CD14-positive monocyte (primary cell): ENCODE measurements at regions not wholly inside any gene's neighbourhood (a gene's known extent, or its start where the extent isn't known, plus 50 kb on each side); places are given as distances from the start of the nearest gene placed in this dataset.

Experiments used
- DNase-seq, 3 donors: peaks; one replicate each; pipeline ENCODE4 v3.0.0-alpha.2; 2011 to 2022
- H2AFZ ChIP-seq: 2 replicates; pipeline ENCODE4 v1.6.0; 2012; ENCODE audit warnings: mild to moderate bottlenecking, low read depth, low read length, inconsistent platforms; ENCODE audit not compliant: insufficient read depth, poor library complexity, severe bottlenecking
- H3K27ac ChIP-seq, 2 donors: 1 replicate in 1 of 2; 2 replicates in 1 of 2; pipeline ENCODE4 v1.5.1; 2012 to 2013; ENCODE audit warnings: low read length in 2 of 2, control low read depth in 1 of 2, inconsistent platforms in 1 of 2, low read depth in 1 of 2, mild to moderate bottlenecking in 1 of 2
- H3K27me3 ChIP-seq, 2 donors: one replicate each; pipeline versions ENCODE4 v1.6.0 to v1.6.1; 2011 to 2013; ENCODE audit warnings: low read length in 2 of 2; ENCODE audit not compliant: control insufficient read depth in 2 of 2, insufficient read depth in 2 of 2
- H3K36me3 ChIP-seq, 2 donors: replicated peaks in 1 of 2; 1 replicate in 1 of 2; 2 replicates in 1 of 2; pipeline versions ENCODE4 v1.5.1 to v1.6.1; 2012 to 2013; ENCODE audit warnings: low read length in 2 of 2, control low read depth in 1 of 2, inconsistent platforms in 1 of 2, mild to moderate bottlenecking in 1 of 2; ENCODE audit not compliant: insufficient read depth in 2 of 2, control insufficient read depth in 1 of 2
- H3K4me1 ChIP-seq, 2 donors: 1 replicate in 1 of 2; 2 replicates in 1 of 2; pipeline versions ENCODE4 v1.5.1 to v1.6.1; 2012 to 2013; ENCODE audit warnings: low read length in 2 of 2, control low read depth in 1 of 2, inconsistent platforms in 1 of 2, mild to moderate bottlenecking in 1 of 2, moderate library complexity in 1 of 2; ENCODE audit not compliant: insufficient read depth in 2 of 2, control insufficient read depth in 1 of 2
- H3K4me2 ChIP-seq: replicated peaks from 2 replicates; pipeline ENCODE3; 2012; ENCODE audit warnings: low read length, moderate library complexity, mild to moderate bottlenecking; ENCODE audit not compliant: poor library complexity, severe bottlenecking; ENCODE audit errors: extremely low read depth
- H3K4me3 ChIP-seq, 3 experiments: fragments of 200-600 bp in 1 of 3; sonication (generic) in 1 of 3; replicated peaks in 1 of 3; 1 replicate in 2 of 3; 2 replicates in 1 of 3; pipeline ENCODE4 v1.5.1; 2011 to 2013; ENCODE audit warnings: low read length in 3 of 3, mild to moderate bottlenecking in 3 of 3, control low read depth in 2 of 3, low read depth in 2 of 3, inconsistent platforms in 1 of 3, moderate library complexity in 1 of 3
- H3K79me2 ChIP-seq: 2 replicates; pipeline ENCODE4 v1.6.0; 2012; ENCODE audit warnings: mild to moderate bottlenecking, control low read depth, inconsistent platforms, low read length, moderate library complexity; ENCODE audit not compliant: insufficient read depth
- H3K9ac ChIP-seq: 2 replicates; pipeline ENCODE4 v1.6.0; 2017; ENCODE audit warnings: low read length, mild to moderate bottlenecking; ENCODE audit not compliant: insufficient read depth, poor library complexity, severe bottlenecking
- H3K9me3 ChIP-seq, 2 donors: replicated peaks in 1 of 2; 1 replicate in 1 of 2; 2 replicates in 1 of 2; pipeline versions ENCODE4 v1.5.1 to v1.6.1; 2012 to 2013; ENCODE audit warnings: low read length in 2 of 2, control low read depth in 1 of 2; ENCODE audit not compliant: control insufficient read depth in 1 of 2, insufficient read depth in 1 of 2
- H4K20me1 ChIP-seq: 2 replicates; pipeline ENCODE4 v1.6.0; 2012; ENCODE audit warnings: mild to moderate bottlenecking, low read length, control low read depth, moderate library complexity; ENCODE audit not compliant: insufficient read depth
- H3K27ac Mint-ChIP-seq, 7 donors: one replicate each; pipeline ENCODE4 v1.8.0; 2020; ENCODE audit warnings: mild to moderate bottlenecking in 7 of 7, mixed read lengths in 7 of 7, moderate library complexity in 6 of 7, inconsistent platforms in 2 of 7
- H3K27me3 Mint-ChIP-seq, 3 donors: one replicate each; pipeline ENCODE4 v1.8.0; 2021 to 2022; ENCODE audit warnings: low read depth in 3 of 3, mild to moderate bottlenecking in 3 of 3, mixed read lengths in 3 of 3, moderate library complexity in 3 of 3, inconsistent platforms in 1 of 3
- H3K36me3 Mint-ChIP-seq, 2 donors: one replicate each; pipeline ENCODE4 v1.8.0; 2020; ENCODE audit warnings: mixed read lengths in 2 of 2, inconsistent platforms in 1 of 2, mild to moderate bottlenecking in 1 of 2
- H3K4me1 Mint-ChIP-seq: one replicate; pipeline ENCODE4 v1.8.0; 2020; ENCODE audit warnings: mild to moderate bottlenecking, mixed read lengths
- H3K4me3 Mint-ChIP-seq, 2 donors: one replicate each; pipeline ENCODE4 v1.8.0; 2020; ENCODE audit warnings: mild to moderate bottlenecking in 2 of 2, mixed read lengths in 2 of 2, moderate library complexity in 1 of 2
- H3K9me3 Mint-ChIP-seq, 7 donors: one replicate each; pipeline ENCODE4 v1.8.0; 2020 to 2022; ENCODE audit warnings: mixed read lengths in 7 of 7, mild to moderate bottlenecking in 6 of 7, moderate library complexity in 6 of 7, inconsistent platforms in 2 of 7
- CTCF ChIP-seq: fragments of 200-600 bp; IDR thresholded peaks from one replicate; pipeline ENCODE4 v1.8.0; 2022; ENCODE audit warnings: antibody characterized with exemption, mild to moderate bottlenecking
- WGBS: methylation state at CpG from one replicate; pipeline ENCODE4 v1.1.5; 2013; ENCODE audit warnings: missing lambda C conversion rate; ENCODE audit not compliant: insufficient coverage; 5-methylcytosine and 5-hydroxymethylcytosine counted together
- intact Hi-C, 2 donors: fragments of 100-400 bp; cut with micrococcal nuclease; formaldehyde crosslinking; loops; one replicate each; pipeline versions ENCODE4 v1.15.0 to v1.15.1; 2023

- Histone ChIP-seq H3K79me2 (no peaks in the 10 kb centered on the region), H3K27me3 (no peaks in the 10 kb centered on the region), H3K36me3 (no peaks in the 10 kb centered on the region), H3K4me1 (no peaks in the 10 kb centered on the region), H3K4me3 (no peak overlapping the region), H4K20me1 (no peaks in the 10 kb centered on the region), H2AFZ (no peak overlapping the region), H3K9me3 (peaks cover 12 to 20% of the 10 kb centered on the region in 2 donors), H3K4me2 (no peak overlapping the region), H3K9ac (no peak overlapping the region), H3K27ac (no peak overlapping the region)
- intact Hi-C loops = no loop called here
- no peak for TF ChIP-seq CTCF
- Mint-ChIP-seq H3K4me1 (no peaks in the 10 kb centered on the region), H3K27me3 (no peaks in the 10 kb centered on the region), H3K9me3 (peaks cover 6 to 22% (median 11%) of the 10 kb centered on the region in 7 donors), H3K36me3 (no peaks in the 10 kb centered on the region), H3K4me3 (no peak overlapping the region), H3K27ac (no peak overlapping the region)
- WGBS = no CpG with 5 or more reads among the region's 1 CpG
- DNase-seq = no peak
Measured at GRCh38 chr18:37965572-37965970, 400.0 kb upstream of the CELF4 start.

GRCh38 chr18:37964885-37965571 lies 399.4 kb upstream of the CELF4 start:
- no peak for TF ChIP-seq CTCF
- Histone ChIP-seq H3K9ac (no peak overlapping the region), H3K27ac (no peak overlapping the region), H3K9me3 (peaks cover 12 to 20% of the 10 kb centered on the region in 2 donors), H3K4me3 (no peak overlapping the region), H3K79me2 (no peaks in the 10 kb centered on the region), H3K36me3 (no peaks in the 10 kb centered on the region), H2AFZ (no peak overlapping the region), H3K4me1 (no peaks in the 10 kb centered on the region), H4K20me1 (no peaks in the 10 kb centered on the region), H3K4me2 (no peak overlapping the region), H3K27me3 (no peaks in the 10 kb centered on the region)
- intact Hi-C loops = no loop called here
- Mint-ChIP-seq H3K36me3 (no peaks in the 10 kb centered on the region), H3K4me1 (no peaks in the 10 kb centered on the region), H3K27ac (no peak overlapping the region), H3K4me3 (no peak overlapping the region), H3K9me3 (peaks cover 6 to 22% (median 10%) of the 10 kb centered on the region in 7 donors), H3K27me3 (no peaks in the 10 kb centered on the region)
- 100% methylated on average over 1 of the region's 2 CpGs for WGBS
- no peak for DNase-seq
